Dedifferentiated amniotic fluid mesenchymal stem cell (primary cell): ENCODE measurements at regions not wholly inside any gene's neighbourhood (a gene's known extent, or its start where the extent isn't known, plus 50 kb on each side); places are given as distances from the start of the nearest gene placed in this dataset.
"Not testable (repeated sequence)": the region's sequence is repeated elsewhere in the genome, so short reads cannot be mapped to it uniquely, and the experiment has no call there.

Experiments used
- DNase-seq: peaks from one replicate; pipeline ENCODE4 v3.0.0-alpha.2; 2016; ENCODE audit errors: extremely low spot score

DNA sequence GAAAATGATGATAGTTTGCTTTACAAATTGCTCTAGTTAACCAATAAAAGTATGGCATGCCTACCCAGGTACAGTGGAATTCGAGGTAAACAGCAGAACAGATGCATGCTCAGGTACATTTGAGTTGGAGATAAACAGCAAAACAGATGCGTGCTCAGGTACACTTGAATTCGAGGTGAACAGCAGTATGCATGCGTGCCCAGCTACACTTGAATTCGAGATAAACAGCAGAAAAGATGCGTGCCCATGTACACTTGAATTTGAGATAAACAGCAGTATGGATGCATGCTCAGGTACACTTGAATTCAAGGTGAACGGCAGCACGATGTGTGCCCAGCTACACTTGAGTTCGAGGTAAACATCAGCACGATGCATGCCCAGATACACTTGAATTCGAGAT is 155.2 kb upstream of the TPTE start:
- DNase-seq, result not testable (repeated sequence)

DNA sequence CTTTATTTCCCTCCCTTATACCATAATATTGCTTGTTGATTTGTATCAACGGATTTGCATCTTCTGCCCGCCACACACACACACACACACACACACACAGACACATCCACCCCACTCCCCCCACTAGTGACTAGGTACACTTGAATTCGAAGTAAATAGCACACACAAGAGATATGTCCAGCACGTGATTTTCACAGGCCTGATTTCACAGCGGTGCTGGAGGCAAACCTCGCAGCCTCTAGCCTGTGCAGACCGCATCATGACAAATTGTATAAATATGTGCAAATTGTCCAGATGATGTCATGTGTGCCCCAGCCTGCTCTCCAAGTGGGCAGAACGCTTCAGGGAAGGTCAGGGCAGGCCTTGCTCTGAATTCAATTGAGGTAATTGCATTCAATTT is 153.8 kb upstream of the TPTE start:
- DNase-seq, result not testable (repeated sequence)

GRCh38 chr21:10368323-10368798 is 153.0 kb upstream of the TPTE start:
- not testable (repeated sequence) for DNase-seq

GRCh38 chr21:10369289-10369688 is 152.1 kb upstream of the TPTE start:
- not testable (repeated sequence) for DNase-seq

DNA sequence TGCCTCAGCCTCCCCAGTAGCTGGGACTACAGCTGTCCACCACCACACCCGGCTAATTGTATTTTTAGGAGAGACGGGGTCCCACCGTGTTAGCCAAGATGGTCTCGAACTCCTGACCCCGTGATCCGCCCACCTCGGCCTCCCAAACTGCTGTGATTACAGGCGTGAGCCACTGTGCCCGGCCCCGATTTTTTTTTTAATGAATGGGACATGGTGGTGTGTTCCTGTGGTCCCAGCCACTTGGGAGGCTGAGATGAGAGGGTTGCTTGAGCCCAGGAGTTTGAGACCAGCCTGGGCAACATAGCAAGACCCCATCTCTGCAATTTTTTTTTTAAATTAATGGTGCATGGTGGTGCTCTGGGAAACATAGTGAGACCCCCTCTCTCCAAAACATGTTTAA is 143.6 kb upstream of the TPTE start:
- not testable (repeated sequence) for DNase-seq

DNA sequence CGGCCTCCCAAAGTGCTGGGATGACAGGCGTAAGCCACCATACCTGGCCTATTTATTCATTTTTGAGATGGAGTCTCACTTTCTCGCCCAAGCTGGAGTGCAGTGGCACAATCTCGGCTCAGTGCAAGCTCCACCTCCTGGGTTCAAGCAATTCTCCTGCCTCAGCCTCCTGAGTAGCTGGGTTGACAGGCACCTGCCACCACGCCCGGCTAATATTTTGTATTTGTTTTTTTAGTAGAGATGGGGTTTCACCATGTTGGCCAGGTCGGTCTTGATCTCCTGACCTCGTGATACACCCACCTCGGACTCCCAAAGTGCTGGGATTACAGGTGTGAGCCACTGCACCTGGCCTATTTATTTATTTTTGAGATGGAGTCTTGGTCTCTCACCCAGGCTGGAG is 141.6 kb upstream of the TPTE start:
- DNase-seq, result not testable (repeated sequence)

GRCh38 chr21:10381687-10382060 is 139.7 kb upstream of the TPTE start:
- not testable (repeated sequence) for DNase-seq

GRCh38 chr21:10382135-10382534 is 139.2 kb upstream of the TPTE start:
- not testable (repeated sequence) for DNase-seq

GRCh38 chr21:10382580-10382979 is 138.8 kb upstream of the TPTE start:
- DNase-seq, result not testable (repeated sequence)

DNA sequence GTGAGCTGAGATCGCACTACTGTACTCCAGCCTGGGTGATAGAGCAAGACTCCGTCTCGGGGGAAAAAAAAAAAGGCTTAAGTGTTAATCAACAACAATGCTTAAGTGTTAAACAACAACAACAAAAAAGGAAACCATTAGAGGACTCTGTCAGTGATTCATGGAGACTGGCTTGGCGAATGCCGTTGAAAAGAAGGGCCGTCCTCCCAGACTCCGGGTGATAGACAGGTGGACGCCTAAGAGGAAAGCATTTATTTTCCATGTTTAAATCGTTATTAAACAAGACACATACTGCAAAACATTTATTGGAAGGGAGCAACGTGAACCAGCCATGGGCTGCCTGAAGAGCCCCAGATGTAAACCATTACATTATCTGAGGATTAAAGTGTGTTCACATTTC is 137.8 kb upstream of the TPTE start:
- not testable (repeated sequence) for DNase-seq

GRCh38 chr21:10384304-10384861 is 137.0 kb upstream of the TPTE start:
- not testable (repeated sequence) for DNase-seq

DNA sequence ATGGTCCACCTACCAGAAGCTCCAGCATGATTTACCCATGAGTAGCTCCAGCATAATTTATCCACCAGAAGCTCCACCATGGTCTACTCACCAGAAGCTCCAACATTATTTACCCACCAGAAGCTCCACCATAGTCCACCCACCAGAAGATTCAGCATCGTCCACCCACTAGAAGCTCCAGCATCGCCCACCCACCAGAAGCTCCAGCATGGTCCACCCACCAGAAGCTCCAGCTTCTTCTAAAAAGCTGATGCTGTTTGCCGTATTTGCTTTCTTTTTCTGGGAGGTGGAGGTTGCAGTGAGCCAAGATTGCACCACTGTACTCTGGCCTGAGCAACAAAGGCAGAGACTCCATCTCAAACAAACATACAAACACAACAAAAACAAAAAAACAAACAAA is 136.2 kb upstream of the TPTE start:
- DNase-seq, result peak; percentile 14

DNA sequence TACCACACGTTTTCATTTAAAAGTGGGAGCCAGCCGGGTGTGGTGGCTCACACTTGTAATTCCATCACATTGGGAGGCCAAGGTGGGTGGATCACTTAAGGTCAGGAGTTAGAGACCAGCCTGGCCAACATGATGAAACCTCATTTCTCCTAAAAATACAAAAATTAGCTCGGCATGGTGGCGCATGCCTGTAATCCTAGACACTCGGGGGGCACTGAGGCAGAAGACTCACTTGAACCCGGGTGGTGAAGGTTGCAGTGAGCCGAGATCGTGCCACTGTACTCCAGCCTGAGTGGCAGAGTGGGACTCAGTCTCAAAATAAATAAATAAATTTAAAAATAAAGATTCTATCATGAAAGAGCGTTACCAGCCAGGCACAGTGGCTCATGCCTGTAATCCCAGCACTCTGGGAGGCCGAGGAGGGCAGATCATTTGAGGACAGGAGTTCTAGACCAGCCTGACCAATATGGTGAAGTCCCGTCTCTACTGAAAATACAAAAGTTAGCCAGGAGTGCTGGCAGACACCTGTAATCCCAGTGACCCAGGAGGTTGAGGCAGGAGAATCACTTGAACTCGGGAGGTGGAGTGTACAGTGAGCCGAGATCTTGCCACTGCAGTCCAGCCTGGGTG is 135.4 kb upstream of the TPTE start:
- peak; percentile 13 for DNase-seq

DNA sequence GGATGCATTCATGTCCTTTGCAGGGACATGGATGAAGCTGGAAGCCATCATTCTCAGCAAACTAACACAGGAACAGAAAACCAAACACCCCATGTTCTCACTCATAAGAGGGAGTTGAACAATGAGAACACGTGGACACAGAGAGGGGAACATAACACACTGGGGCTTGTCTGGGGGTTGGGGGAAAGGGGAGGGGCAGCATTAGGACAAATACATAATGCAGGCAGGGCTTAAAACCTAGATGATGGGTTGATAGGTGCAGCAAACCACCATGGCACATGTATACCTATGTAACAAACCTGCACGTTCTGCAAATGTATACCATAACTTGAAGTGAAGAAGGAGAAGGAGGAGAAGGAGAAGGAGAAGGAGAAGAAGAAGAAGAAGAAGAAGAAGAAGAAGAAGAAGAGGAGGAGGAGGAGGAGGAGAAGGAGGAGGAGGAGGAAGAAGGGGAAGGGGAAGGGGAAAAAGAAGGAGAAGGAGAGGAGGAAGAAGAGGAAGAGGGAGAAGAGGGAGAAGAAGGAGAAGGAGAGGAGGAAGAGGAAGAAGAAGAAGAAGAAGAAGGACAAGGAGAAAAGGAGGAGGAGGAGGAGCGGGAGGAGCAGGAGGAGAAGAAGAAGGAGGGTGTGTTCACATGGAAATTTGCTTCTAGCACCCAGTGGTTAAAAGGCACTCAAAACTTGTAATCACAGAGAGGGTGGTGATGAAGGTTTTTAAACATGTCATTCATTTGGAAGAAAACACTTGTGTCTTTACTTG is 133.5 kb upstream of the TPTE start:
- DNase-seq, result not testable (repeated sequence)

DNA sequence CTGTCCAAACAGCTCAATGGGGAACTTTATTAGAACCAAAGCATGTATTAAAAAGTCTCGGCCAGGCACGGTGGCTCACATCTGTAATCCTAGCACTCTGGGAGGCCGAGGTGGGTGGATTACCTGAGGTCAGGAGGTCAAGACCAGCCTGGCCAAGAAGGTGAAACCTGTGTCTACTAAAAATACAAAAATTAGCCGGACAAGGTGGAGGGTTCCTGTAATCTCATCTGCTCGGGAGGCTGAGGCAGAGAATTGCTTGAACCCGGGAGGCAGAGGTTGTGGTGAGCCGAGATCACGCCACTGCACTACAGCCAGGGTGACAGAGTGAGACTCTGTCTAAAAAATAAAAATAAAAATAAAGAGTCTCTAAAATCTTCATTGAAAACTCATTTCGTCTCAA is 132.8 kb upstream of the TPTE start:
- not testable (repeated sequence) for DNase-seq

GRCh38 chr21:10392301-10392700 is 129.1 kb upstream of the TPTE start:
- DNase-seq, result not testable (repeated sequence)

DNA sequence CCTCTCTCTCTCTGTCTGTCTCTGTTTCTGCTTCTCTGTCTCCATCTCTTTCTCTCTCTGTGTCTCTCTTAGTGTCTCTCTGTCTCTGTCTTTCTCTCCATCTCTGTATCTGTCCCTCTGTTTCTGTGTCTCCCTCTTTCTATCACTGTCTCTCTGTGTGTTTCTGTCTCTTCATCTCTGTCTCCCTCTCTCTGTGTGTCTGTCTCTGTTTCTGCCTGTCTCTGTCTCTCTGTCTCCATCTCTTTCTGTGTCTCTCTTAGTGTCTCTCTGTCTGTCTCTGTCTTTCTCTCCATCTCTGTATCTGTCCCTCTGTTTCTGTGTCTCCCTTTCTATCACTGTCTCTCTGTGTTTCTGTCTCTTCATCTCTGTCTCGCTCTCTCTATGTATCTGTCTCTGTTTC is 125.4 kb upstream of the TPTE start:
- not testable (repeated sequence) for DNase-seq

GRCh38 chr21:10397495-10397915 is 123.9 kb upstream of the TPTE start:
- DNase-seq, result not testable (repeated sequence)

DNA sequence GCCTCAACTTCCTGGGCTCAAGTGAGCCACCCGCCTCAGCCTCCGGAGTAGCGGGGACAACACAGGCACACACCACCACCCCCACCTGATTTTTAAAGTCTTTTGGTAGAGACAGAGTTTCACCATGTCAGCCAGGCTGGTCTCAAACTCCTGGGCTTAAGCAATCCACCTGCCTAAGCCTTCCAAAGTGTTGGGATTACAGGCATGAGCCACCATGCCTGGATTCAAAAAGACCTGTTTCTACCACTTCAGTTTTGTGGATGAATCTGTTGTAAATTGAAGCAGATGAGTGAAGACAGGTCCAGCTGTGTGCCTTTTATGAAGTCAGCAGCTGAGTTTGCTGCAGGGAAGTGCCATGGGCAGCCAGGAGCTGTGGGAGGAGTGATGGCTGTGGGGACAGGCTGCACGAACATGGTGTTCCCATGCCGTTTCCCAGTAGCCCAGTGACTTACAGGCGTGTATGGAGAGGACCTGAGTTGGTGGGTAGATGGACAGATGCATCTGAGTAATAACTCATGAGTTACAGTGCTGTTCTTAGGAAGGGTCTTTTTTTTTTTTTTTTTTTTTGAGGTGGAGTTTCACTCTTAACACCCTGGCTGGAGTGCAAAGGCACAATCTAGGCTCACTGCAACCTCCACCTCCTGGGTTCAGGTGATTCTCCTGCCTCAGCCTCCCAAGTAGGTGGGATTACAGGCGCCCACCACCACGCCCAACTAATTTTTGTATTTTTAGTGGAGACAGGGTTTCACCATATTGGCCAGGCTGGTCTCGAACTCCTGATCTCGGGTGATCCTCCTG is 122.5 kb upstream of the TPTE start:
- not testable (repeated sequence) for DNase-seq

- not testable (repeated sequence) for DNase-seq
These were observed 120.6 kb upstream of the TPTE start for GRCh38 chr21:10400622-10401361.

DNA sequence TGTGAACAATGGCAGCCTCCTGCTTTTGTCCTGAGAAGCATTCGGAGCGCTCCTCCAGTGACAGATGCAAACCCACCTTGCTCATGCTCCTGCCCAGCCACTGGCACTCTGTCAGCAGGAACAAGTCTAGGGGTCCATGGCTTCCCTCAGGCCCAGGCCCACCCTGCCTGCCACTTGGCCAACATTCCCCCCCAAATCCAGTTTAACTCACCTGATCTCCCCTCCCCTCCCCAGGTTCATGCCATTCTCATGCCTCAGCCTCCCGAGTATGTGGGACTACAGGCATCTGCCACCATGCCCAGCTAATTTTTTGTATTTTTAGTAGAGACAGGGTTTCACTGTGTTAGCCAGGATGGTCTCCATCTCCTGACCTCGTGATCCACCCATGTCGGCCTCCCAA is 118.9 kb upstream of the TPTE start:
- DNase-seq, result not testable (repeated sequence)
